IMR-90 (cell line): ENCODE measurements at regions not wholly inside any gene's neighbourhood (a gene's known extent, or its start where the extent isn't known, plus 50 kb on each side); places are given as distances from the start of the nearest gene placed in this dataset.

Source experiments
- ATAC-seq: fragments of 200-7000 bp; cut with Tn5 transposase; 2 replicates; pipeline ENCODE4 v1.9.1; 2020; ENCODE audit warnings: low read depth, mild to moderate bottlenecking, moderate library complexity
- BruUV-seq: library from RNA; stranded (reverse); fragments of 400-500 nt; replicated peaks from 2 replicates; lab custom pipeline; 2021; lab: Mats Ljungman, UMichigan
- CTCF ChIA-PET: fragments of 300-600 bp; formaldehyde crosslinking; extraction: SDS; loops from one replicate; lab custom pipeline; 2021; ENCODE audit warnings: antibody characterized with exemption; lab: Yijun Ruan, JAX
- POLR2A ChIA-PET: fragments of 300-600 bp; sonication (Branson Sonifier 250); formaldehyde crosslinking; loops from one replicate; lab custom pipeline; 2022; ENCODE audit warnings: antibody characterized with exemption; ENCODE audit not compliant: unreplicated experiment; lab: Charles Lee
- DNase-seq: peaks from one replicate; pipeline ENCODE4 v3.0.0; 2013
- H2AFZ ChIP-seq: replicated peaks from 2 replicates; pipeline ENCODE3; 2013; ENCODE audit warnings: low read length, mild to moderate bottlenecking; ENCODE audit not compliant: poor library complexity
- H2AK5ac ChIP-seq: 2 replicates; pipeline ENCODE4 v1.6.1; 2013; ENCODE audit warnings: low read depth, low read length, inconsistent platforms
- H2AK9ac ChIP-seq: replicated peaks from 2 replicates; pipeline ENCODE3; 2013; ENCODE audit warnings: mild to moderate bottlenecking, low read depth, low read length, moderate library complexity; ENCODE audit not compliant: poor library complexity
- H2BK120ac ChIP-seq: 2 replicates; pipeline ENCODE4 v1.6.1; 2013; ENCODE audit warnings: low read depth, low read length, inconsistent platforms
- H2BK15ac ChIP-seq: 3 replicates; pipeline ENCODE4 v1.6.1; 2013; ENCODE audit warnings: low read depth, low read length, inconsistent platforms
- H2BK20ac ChIP-seq: 2 replicates; pipeline ENCODE4 v1.6.1; 2013; ENCODE audit warnings: low read depth, mild to moderate bottlenecking, inconsistent platforms, low read length, moderate library complexity
- H2BK5ac ChIP-seq: 2 replicates; pipeline ENCODE4 v1.6.1; 2013; ENCODE audit warnings: mild to moderate bottlenecking, low read depth, low read length, inconsistent platforms; ENCODE audit not compliant: poor library complexity, severe bottlenecking
- H3K14ac ChIP-seq: replicated peaks from 2 replicates; pipeline ENCODE4 v1.6.1; 2013; ENCODE audit warnings: low read depth, low read length, inconsistent platforms
- H3K18ac ChIP-seq: 2 replicates; pipeline ENCODE4 v1.6.1; 2013; ENCODE audit warnings: low read depth, low read length, control low read depth
- H3K23ac ChIP-seq: 2 replicates; pipeline ENCODE4 v1.6.1; 2013; ENCODE audit warnings: low read depth, low read length, inconsistent platforms
- H3K27ac ChIP-seq: 2 replicates; pipeline ENCODE4 v1.5.1; 2013; ENCODE audit warnings: mild to moderate bottlenecking, control low read depth, low read length; ENCODE audit not compliant: insufficient read depth
- H3K27me3 ChIP-seq: 2 replicates; pipeline ENCODE4 v1.6.1; 2013; ENCODE audit warnings: low read length; ENCODE audit not compliant: control insufficient read depth, insufficient read depth
- H3K36me3 ChIP-seq: 2 replicates; pipeline ENCODE4 v1.6.1; 2013; ENCODE audit warnings: low read length, mixed read lengths; ENCODE audit not compliant: control insufficient read depth, insufficient read depth
- H3K4ac ChIP-seq: 2 replicates; pipeline ENCODE4 v1.6.1; 2013; ENCODE audit warnings: low read depth, low read length, inconsistent platforms
- H3K4me1 ChIP-seq: 2 replicates; pipeline ENCODE4 v1.6.1; 2013; ENCODE audit warnings: low read length, mixed read lengths; ENCODE audit not compliant: control insufficient read depth, insufficient read depth
- H3K4me2 ChIP-seq: 2 replicates; pipeline ENCODE4 v1.6.1; 2013; ENCODE audit warnings: low read depth, mild to moderate bottlenecking, control low read depth, low read length, moderate library complexity
- H3K4me3 ChIP-seq: 2 replicates; pipeline ENCODE4 v1.5.1; 2013; ENCODE audit warnings: low read depth, mild to moderate bottlenecking, control low read depth, low read length, moderate library complexity; ENCODE audit not compliant: insufficient read depth
- H3K56ac ChIP-seq: 2 replicates; pipeline ENCODE4 v1.6.1; 2013; ENCODE audit warnings: low read length, inconsistent platforms; ENCODE audit not compliant: insufficient read depth; ENCODE audit errors: extremely low read depth
- H3K79me1 ChIP-seq, 2 experiments: 2 replicates each; pipeline ENCODE4 v1.6.1; 2013; ENCODE audit warnings: low read length in 2 of 2, inconsistent platforms in 1 of 2, low read depth in 1 of 2
- H3K9ac ChIP-seq: 2 replicates; pipeline ENCODE4 v1.6.1; 2013; ENCODE audit warnings: low read depth, low read length, control low read depth
- H3K9me1 ChIP-seq: 2 replicates; pipeline ENCODE4 v1.6.1; 2013; ENCODE audit warnings: low read length, inconsistent platforms; ENCODE audit not compliant: insufficient read depth
- H3K9me3 ChIP-seq: 2 replicates; pipeline ENCODE4 v1.6.1; 2013; ENCODE audit warnings: low read length; ENCODE audit not compliant: control insufficient read depth, insufficient read depth
- H4K20me1 ChIP-seq: 2 replicates; pipeline ENCODE4 v1.6.1; 2013; ENCODE audit warnings: low read length, inconsistent platforms; ENCODE audit not compliant: insufficient read depth
- H4K5ac ChIP-seq: 2 replicates; pipeline ENCODE4 v1.6.1; 2013; ENCODE audit warnings: mild to moderate bottlenecking, low read depth, low read length, control low read depth
- H4K8ac ChIP-seq, 2 experiments: 2 replicates each; pipeline ENCODE4 v1.6.1; 2013; ENCODE audit warnings: low read depth in 2 of 2, low read length in 2 of 2, control low read depth in 1 of 2, inconsistent platforms in 1 of 2
- H4K91ac ChIP-seq: 2 replicates; pipeline ENCODE4 v1.6.1; 2013; ENCODE audit warnings: low read depth, low read length, inconsistent platforms; ENCODE audit not compliant: insufficient read depth
- CHD1 ChIP-seq: IDR thresholded peaks from 2 replicates; pipeline ENCODE4 v1.6.1; 2012; ENCODE audit warnings: low read depth, low read length, improper control_type of control experiment
- MAZ ChIP-seq: IDR thresholded peaks from 2 replicates; pipeline ENCODE4 v1.6.1; 2012; ENCODE audit warnings: low read depth, mild to moderate bottlenecking, low read length, improper control_type of control experiment, moderate library complexity, borderline replicate concordance
- RCOR1 ChIP-seq: IDR thresholded peaks from 2 replicates; pipeline ENCODE4 v1.6.1; 2012; ENCODE audit warnings: mild to moderate bottlenecking, low read length, improper control_type of control experiment; ENCODE audit not compliant: insufficient replicate concordance
- SMC3 ChIP-seq: fragments of 150-350 bp; IDR thresholded peaks from 2 replicates; pipeline ENCODE4 v1.6.1; 2016; ENCODE audit warnings: low read depth, mild to moderate bottlenecking, antibody characterized with exemption, low read length, moderate library complexity
- WGBS, 2 experiments: methylation state at CpG; one replicate each; pipeline versions ENCODE4 v1.1.5 to v1.1.7; 2013; ENCODE audit warnings: missing lambda C conversion rate in 2 of 2; ENCODE audit not compliant: insufficient read length in 1 of 2; ENCODE audit errors: extremely low coverage in 2 of 2; 5-methylcytosine and 5-hydroxymethylcytosine counted together
- dilution Hi-C: fragments of 300-500 bp; cut with HindIII; formaldehyde crosslinking; loops from one replicate; pipeline ENCODE4 v1.14.3; 2018; ENCODE audit warnings: low sequenced_read_pairs; ENCODE audit not compliant: unreplicated experiment
- in situ Hi-C: fragments of 300-500 bp; cut with MboI; formaldehyde crosslinking; loops from 3 replicates; pipeline ENCODE4 v1.14.3; 2019; ENCODE audit warnings: low sequenced_read_pairs, inconsistent platforms, mixed read lengths
- intact Hi-C: fragments of 100-400 bp; cut with micrococcal nuclease; formaldehyde crosslinking; loops from 2 replicates; pipeline ENCODE4 v1.10.0; 2022

DNA sequence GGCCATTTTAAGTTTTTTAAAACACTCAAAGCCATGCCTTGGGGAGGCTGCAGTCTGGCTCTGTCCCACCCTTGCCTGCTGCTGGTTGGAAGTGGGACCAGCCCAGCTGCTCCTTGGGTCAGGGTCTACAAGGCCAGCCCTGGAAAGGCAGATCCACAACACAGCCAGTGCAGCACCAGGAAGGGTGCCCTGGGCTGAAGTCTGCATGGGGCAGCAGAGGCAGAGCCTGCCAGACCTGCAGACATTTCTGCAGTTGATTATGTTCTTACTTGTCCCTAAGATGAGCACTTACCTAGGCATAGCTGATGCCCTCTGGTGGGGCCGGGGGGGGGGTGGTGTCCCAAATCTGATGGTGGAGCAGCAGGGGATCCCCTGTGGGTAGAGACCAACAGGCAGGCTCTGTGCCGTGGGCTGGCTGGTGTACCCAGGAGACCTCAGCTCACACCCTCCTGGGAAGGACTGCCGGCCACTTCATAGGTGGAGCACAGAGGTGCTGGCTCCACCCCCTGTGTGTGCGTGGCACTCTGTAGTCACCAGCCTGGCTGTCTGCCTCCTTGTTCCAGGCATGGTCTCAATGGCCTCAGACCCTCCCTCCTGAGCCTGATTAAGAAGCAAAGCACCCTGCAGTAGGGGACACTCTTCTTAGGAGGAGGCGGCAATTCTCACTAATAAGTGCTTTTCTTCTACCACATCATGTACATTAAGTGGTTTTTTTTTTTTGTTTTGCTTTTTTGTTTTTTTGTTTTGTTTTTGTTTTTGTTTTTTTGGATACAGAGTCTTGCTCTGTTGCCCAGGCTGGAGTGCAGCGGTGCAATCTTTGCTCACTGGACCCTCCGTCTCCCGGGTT lies 97.4 kb upstream of the KLF13 start:
- Histone ChIP-seq H3K27me3 (peaks cover 6% of the 10 kb centered on the region), H2BK15ac (no peak overlapping the region), H3K18ac (no peak overlapping the region), H4K5ac (no peak overlapping the region), H3K4me2 (no peak overlapping the region), H3K36me3 (no peaks in the 10 kb centered on the region), H2AK9ac (no peak overlapping the region), H3K4me3 (no peak overlapping the region), H2AK5ac (no peak overlapping the region), H2AFZ (peak overlapping the region; percentile 49), H3K9me1 (no peaks in the 10 kb centered on the region), H3K56ac (no peak overlapping the region), H3K14ac (no peak overlapping the region), H3K79me1 (no peaks in the 10 kb centered on the region), H3K23ac (no peak overlapping the region), H4K20me1 (no peaks in the 10 kb centered on the region), H2BK120ac (no peak overlapping the region), H3K27ac (no peak overlapping the region), H2BK20ac (no peak overlapping the region), H3K4ac (no peak overlapping the region), H2BK5ac (no peak overlapping the region), H3K4me1 (no peaks in the 10 kb centered on the region), H4K91ac (no peak overlapping the region), H3K9ac (no peak overlapping the region), H3K9me3 (peaks cover 2% of the 10 kb centered on the region; the same call in 1 of the 2 replicates), H4K8ac (no peak overlapping the region)
- WGBS, 2 experiments = no CpG with 5 or more reads among the region's 8 CpGs
- no peak for DNase-seq
- in situ Hi-C loops (loop anchor here (5.0 kb wide), 1 partner anchor 48 kb away; no protein-coding TSS in a partner anchor), intact Hi-C loops (no loop called here), dilution Hi-C loops (no loop called here)
- ATAC-seq = no peak
- TF ChIP-seq SMC3 (no peak), MAZ (no peak), RCOR1 (no peak), CHD1 (no peak)
- no TSS peak for BruUV-seq
- POLR2A ChIA-PET = no interaction called here
- CTCF ChIA-PET = no interaction called here
